Endothelial cell of umbilical vein (primary cell): ENCODE measurements at regions not wholly inside any gene's neighbourhood (a gene's known extent, or its start where the extent isn't known, plus 50 kb on each side); places are given as distances from the start of the nearest gene placed in this dataset.

Experiments used
- CTCF ChIP-seq, 2 donors: IDR thresholded peaks; 1 replicate in 1 of 2; 2 replicates in 1 of 2; pipeline ENCODE4 v1.5.1; 2011; ENCODE audit warnings: low read length in 2 of 2, mild to moderate bottlenecking in 2 of 2, moderate library complexity in 2 of 2, control low read depth in 1 of 2, inconsistent platforms in 1 of 2, low read depth in 1 of 2; ENCODE audit not compliant: insufficient read depth in 1 of 2; ENCODE audit errors: extremely low read depth in 1 of 2
- JUN ChIP-seq: IDR thresholded peaks from 2 replicates; pipeline ENCODE4 v1.6.1; 2011; ENCODE audit warnings: borderline replicate concordance, low read depth; ENCODE audit not compliant: insufficient read length, insufficient read depth

DNA sequence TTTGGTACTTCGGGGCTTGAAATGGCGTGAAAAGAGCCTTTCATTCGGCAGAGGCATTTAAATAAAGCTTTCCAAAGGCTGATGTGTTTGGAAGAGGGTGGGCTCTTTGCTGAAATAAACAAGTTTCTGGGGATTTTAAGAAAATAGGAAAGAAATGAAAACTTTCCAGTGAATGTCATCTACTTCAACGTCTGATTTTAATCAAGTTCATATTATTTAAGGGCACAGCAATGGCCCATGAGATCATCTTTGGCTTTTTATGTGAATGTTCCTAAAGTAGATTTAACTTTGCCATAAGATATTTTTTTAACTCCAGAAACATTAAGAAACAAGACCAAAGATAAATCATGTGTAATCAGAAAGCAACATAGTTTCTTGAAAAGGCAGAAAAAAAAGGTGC lies 69.8 kb upstream of the TTC29 start:
- TF ChIP-seq JUN, result no peak
- TF ChIP-seq CTCF (IDR thresholded peaks at IDR 0.05; ENCODE audit: extremely low read depth in 1 of 2, insufficient read depth in 1 of 2, low read depth in 1 of 2, low read length in 2 of 2), result no peak
